Anterior cingulate cortex (tissue), 58 donors: ENCODE measurements at regions not wholly inside any gene's neighbourhood (a gene's known extent, or its start where the extent isn't known, plus 50 kb on each side); places are given as distances from the start of the nearest gene placed in this dataset.

Source experiments
- DNase-seq, 58 donors: peaks; one replicate each; lab custom pipeline; 2025; lab: John Stamatoyannopoulos, UW

- no peak for DNase-seq
These were observed 339.6 kb downstream of the TRIB2 start for GRCh38 chr2:13056259-13056843.

- DNase-seq, result no peak
These were observed 340.9 kb downstream of the TRIB2 start for GRCh38 chr2:13057671-13058070.

DNA sequence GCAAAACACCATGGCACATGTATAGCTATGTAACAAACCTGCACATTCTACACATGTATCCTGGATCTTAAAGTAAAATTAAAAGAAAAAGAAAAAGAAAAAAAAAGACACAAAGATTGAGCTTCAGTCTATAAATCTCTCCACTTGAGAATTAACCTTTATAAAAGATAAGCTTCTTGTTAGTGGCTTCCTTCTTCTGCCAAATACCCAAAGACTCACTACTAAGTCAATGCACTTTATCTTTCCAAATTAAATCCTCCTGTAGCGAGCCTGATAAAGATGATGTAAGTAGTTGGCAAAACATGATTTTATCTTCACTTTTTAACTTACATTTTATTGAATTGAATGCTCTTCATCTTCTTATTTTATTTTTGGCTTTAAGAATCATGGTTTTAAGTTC lies 349.9 kb downstream of the TRIB2 start:
- DNase-seq, result no peak

DNA sequence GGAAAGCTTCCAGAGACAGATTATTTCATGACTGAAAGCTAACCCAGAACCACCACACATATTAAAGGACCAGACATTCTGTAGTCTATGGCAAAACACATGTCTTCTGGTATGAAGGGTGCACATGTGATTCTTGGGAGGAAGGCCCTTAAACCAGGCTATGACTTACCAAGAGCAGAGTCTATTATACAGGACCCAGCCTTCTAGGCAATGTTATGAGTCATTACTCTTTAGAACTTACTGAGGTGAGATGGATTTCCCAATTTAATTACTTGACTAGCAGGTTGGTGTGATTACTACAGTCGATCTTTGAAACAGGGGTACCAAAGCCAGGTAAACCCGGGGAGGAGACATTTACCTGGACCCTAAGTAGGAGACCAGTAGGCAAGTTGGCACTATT lies 350.8 kb downstream of the TRIB2 start:
- DNase-seq, result no peak

DNA sequence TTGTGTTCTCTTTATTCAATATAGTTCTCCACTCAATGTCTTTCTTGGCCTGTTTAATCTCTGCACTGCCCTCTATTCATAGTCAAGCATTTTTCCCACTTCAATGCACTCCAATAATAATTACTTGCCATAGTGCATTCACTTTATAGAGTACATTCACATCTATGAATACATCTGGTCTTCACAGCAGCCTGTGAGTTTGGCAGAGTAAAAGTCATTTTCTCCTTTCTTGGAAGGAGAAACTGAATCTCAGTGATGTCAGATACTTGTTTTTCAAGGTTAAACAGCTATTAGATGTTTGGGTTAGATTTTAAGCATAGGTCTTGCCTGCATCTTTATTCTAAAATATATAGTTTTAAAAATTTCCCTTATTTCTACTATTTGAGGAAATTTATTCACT lies 373.2 kb downstream of the TRIB2 start:
- DNase-seq, result no peak

DNA sequence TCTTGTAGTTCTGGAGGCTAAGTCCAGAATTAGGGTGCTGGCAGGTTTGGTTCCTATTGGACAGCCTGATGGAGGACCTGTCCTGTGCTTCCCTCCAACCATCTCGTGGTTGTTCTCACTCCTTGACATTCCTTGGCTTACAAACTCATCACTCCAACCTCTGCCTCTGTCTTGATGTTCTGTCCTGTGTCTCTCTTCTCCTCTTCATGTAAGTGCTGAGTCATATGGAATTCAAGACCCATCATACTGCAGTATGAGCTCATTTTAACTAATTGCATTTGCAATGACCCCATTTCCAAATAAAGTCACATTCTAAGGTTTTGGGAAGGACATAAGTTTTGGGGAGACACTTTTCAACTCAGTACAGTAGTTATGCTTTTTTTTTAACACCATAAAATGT lies 374.7 kb downstream of the TRIB2 start:
- no peak for DNase-seq

DNA sequence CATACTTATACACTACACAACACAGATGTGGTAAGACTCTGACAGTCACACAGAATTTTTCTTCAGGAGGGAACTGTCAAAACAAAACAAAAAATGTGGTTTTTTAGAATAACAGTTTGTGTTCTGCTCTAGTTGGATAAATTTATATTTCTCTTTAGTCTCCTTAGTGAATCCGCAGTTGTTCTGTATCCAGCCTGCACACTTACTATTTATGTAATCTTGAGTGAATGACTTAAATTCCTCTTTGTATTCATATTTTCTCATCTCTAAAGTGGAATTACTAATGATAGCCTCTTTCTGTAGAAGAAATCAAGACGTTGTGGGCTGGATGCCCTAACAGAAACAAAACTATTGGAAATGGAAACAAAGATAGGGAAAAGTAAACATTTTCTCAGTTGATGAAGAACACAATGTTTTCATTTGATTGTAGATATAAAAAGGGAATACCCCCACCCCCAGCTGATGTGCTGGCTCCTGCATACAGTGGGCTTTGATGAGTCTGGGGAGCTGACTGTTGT lies 375.2 kb downstream of the TRIB2 start:
- no peak for DNase-seq

DNA sequence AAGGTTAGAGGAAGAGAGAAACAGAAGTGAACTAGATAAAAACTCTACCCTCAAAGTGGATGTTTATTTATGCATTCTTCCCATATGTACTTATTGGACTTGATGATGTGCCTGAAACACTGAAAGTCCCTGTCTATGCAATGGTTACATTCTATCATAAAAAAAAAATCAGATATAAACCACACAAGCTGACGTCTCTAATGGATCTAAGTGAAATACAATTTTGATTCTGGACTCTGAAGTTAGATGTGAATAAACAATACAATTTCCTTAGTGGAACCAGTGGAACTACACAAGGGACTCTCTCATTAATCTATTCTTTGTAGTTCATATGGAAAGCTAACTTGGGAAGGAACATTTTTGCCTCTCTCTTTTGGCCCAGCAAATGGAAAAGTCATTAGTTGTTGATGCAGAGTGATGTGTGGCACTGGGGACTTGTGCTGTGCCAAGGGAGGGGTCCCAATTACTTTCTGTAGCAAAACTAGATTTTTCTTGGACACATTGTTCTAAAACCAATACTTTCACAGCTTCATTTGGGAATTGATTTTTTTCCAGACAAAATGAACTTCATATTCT lies 376.8 kb downstream of the TRIB2 start:
- no peak for DNase-seq

DNA sequence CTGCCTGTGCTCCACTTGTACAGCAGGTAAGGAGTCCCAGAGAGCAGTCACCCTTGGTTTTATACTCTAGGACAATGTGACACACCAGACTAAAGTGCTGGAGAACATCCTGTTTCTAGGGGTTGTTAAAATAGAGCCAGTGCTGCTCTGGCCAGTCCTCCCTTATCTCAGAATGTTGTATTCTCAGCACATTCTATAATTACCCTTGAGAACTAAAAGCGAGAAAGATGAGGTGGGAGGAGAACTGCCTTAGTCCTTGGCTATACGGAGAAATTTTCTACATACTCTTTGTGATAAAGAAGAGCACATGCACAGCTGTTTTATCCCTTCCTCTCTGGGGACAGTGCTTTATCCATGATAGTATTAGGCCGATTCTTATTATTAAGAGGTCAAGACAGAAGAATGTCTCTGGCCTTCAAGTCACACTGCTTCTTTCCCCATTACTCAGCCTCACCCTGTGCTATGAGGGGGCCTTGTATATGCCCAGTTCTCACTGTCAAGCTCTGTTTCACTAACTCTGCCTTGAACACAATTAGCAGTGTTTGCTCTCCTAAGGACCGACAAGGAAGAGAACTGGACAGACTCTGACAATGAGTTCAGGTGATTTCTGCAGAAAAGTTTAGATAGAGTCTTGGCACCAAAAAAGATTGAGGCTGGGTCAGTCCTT lies 385.8 kb downstream of the TRIB2 start:
- no peak for DNase-seq

- DNase-seq, result no peak
These were observed 386.4 kb downstream of the TRIB2 start for GRCh38 chr2:13103151-13103550.

- no peak for DNase-seq
These were observed 387.2 kb downstream of the TRIB2 start for GRCh38 chr2:13103778-13104493.

DNA sequence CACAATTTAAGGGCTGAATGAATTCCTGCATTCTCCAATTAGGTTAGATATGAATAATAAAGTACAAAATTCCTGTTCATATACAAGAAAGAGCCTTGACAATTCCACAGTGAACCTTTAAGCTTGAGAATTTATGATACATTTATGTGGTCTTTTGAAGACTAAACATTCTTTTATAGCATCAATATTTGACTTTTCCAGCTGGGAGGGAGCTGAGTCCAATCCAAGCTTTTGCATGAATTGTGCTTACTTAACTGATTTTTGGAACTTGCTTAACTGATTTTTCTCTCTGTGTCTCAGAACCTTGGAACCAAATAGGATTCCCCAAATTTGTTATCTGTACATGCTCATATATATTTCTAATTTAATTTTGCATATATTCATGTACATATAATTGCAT lies 388.0 kb downstream of the TRIB2 start:
- DNase-seq, result no peak

DNA sequence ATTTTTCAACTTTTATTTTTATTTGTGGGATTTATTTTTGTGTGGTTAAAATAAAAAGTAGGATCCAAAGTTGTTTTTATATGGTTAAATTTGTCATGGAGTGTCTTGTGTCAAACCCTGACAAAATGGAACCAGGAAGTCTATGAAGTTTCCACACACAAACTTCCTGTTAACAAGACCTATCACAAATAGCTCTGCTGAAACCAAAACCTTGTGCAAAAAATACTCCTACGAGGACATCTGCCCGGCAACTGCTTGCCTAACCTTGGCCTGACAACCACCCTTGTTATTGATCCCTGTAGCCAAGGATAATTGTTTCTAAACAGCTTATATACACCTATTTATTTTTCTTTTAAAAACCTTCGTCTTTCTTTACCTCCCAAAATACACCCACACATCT lies 389.6 kb downstream of the TRIB2 start:
- no peak for DNase-seq

DNA sequence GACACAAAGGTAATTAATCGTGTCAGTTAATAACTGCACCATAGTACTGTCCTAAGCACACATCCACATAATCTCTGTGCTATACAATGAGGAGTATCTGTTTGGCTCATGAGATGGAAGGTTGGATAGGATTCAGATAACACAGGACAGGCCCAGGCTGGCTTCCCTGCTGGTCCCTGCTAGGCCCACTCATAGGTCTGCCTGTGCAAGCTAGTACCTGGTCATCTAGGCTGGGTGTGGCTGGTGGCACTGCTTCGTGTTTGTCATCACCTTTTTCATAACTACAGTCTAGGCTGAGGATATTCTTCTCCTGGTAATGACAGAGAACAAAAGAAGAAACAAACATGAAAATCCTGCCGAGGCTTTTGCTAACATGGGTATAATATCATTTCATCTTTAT lies 392.8 kb downstream of the TRIB2 start:
- no peak for DNase-seq

- no peak for DNase-seq
These were observed 394.1 kb downstream of the TRIB2 start for GRCh38 chr2:13110825-13111224.

GRCh38 chr2:13113002-13113401 lies 396.3 kb downstream of the TRIB2 start:
- DNase-seq, result no peak

DNA sequence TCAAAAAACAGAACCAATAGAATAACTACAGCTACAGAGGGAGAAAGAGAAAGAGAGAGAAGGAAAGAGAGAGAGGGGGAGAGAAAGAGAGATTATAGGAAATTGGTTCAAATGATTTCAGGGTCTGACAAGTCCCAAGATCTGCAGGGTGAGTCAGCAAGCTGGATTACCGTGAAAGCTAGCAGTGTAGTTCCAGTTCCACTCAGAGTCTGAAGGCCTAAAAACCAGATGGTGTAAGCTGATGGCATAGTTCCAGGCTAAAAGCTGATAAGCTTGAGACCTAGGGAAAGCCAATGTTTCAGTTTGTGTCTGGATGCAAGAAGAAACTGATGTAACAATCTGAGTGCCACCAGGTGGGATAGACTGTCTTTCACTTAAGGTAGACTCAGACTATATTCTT lies 397.7 kb downstream of the TRIB2 start:
- DNase-seq, result no peak

DNA sequence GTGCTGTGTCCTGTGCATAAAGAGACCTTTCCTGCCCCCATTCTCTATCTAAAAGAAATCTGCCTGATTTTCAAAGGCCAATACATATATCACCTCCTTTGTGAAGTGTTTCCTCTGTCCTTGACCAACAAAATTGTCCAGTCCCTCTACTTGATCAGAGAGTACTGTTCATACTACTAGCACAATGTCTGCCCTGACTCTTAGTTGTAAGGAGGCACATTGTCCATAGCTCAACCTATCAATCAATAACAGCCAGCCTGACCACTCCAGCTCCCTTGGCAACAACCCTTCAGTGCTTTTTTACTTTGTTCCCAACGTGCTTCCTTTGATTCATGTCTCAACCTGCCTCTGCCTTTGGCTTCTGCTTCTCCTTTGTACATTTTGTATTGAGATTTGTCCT lies 398.9 kb downstream of the TRIB2 start:
- DNase-seq, result no peak

- no peak for DNase-seq
These were observed 404.4 kb downstream of the TRIB2 start for GRCh38 chr2:13121096-13121495.

DNA sequence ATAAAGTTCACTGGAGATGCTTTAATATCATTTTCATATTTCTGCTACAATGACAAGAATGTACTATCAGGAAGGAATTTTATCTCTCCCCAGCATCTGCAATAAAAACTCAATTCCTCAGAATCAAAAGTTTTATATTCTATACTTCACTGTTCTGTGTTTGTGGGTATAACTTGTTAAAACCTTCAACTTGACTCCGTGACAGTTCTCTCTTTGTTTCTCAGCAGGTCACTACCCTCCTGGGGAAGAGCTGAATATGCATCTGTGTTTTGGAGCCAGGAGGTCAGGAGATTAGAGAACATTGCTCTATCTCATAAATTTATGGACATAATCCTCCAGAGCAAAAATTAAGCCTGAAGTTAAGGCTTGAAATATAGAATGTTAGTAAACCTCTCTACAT lies 411.4 kb downstream of the TRIB2 start:
- no peak for DNase-seq

- DNase-seq, result no peak
These were observed 418.6 kb downstream of the TRIB2 start for GRCh38 chr2:13135369-13135768.

GRCh38 chr2:13135856-13136255 lies 419.1 kb downstream of the TRIB2 start:
- no peak for DNase-seq
